Activated CD8-positive, alpha-beta memory T cell treated with anti-CD3 and anti-CD28 coated beads, Interleukin-2, amount 50 U/mL, for 48 hours (primary cell): ENCODE measurements at regions not wholly inside any gene's neighbourhood (a gene's known extent, or its start where the extent isn't known, plus 50 kb on each side); places are given as distances from the start of the nearest gene placed in this dataset.

ENCODE experiments used
- DNase-seq: peaks from one replicate; pipeline ENCODE4 v3.0.0-alpha.2; 2020

DNA sequence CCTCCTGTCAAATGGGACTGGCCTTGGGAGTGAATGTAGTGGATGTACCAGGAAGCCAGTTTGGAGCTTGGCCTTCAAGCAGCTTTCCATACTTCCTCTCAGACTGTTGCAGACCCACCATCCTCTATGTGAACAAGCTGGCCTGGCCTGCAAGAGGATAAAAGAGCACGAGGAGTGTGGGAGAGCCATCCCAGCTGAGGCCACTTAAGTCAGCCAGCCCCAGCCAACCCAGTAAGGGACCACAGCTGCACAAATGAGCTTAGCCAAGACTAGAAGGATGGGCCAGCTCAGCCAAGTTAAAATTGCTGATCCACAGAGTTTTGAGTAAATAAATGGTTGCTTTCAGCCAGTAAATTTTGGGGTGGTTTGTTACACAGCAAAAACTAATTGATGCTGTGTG, 156.9 kb upstream of the SOX4 start:
- DNase-seq, result no peak

DNA sequence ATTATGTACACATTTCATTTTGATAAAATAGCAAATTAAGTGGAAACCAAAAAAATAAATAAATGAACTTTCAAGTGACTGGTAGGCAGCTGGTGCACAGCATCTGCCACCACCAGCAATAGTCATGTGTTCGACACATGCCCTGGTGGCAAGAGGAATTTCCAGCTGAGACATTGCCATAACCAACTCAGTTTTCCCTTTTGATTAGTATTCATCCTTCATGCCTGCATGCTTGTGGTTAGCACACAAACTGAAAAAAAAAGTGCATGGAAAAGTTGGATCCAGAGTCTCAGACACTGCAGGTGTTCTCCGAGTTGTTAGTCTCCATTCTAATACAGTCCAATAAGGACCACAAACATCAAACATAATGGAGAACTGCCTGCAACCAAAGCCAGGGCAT, 156.0 kb upstream of the SOX4 start:
- DNase-seq, result no peak

DNA sequence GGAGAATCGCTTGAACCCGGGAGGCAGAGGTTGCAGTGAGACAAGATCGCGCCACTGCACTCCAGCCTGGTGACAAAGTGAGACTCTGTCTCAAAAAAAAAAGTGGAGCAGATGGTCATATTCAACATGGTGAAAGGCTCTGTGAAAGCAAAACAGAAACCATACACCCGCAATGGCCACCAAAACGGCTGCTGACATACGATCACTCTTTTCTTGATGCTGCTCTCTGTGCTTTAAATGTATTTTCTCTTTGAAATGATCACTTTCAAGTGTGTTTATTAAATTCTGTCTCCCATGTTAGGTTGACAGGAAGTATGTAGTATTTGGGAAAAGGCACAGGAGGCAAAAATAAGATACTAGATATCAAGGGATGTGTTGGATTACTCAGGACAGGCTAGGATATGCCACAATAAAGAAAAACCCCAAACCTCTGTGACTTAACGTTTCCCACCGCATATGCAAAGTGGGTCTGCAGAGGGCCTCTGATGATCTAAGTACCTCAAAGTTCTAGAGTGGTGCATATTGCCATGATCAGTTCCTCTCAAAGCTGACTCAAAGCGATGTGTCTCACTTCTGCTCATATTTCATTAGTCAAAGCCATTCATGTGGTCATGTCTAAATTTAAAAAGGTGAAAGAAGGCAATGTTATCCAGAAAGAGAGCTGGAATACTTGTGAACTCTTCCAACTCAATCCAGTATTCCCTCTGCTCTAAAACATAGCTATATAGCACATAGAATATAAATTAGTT, 155.1 kb upstream of the SOX4 start:
- DNase-seq, result peak; percentile 58

DNA sequence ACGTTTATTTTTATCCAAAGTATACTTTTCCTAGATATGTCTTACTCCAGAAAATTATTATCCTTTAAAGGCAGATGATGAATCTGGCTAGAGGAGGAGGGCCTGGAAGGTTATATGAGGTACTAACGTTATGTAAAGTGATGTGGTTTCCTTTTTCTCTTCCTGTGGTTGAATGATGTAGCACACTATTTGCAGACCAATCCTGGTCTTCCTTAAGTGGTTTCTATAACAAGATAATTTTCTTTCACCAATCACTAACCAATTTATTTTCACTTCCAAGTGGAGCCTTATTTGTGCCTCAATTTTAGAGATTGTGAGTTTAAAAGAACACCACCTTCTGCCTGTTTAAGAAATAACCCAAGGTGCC, 154.6 kb upstream of the SOX4 start:
- no peak for DNase-seq

DNA sequence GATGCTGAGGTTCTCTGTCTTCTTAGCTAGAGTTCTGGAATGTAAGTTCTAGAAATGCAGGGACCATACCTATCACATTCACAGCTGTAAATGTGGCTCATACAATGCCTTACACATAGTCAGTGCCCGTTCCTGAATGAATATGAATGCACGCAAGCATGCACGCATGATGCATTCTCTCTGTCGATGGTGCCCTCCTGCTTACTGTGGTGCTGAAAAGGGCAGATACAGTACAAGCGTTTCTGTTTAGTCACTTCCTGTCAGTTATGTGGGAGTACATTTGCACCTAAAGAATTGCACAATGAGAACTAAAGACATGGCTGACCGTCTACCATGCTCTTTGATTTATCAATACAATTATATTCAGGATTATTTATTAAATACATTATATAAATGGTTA, 152.2 kb upstream of the SOX4 start:
- DNase-seq, result no peak

DNA sequence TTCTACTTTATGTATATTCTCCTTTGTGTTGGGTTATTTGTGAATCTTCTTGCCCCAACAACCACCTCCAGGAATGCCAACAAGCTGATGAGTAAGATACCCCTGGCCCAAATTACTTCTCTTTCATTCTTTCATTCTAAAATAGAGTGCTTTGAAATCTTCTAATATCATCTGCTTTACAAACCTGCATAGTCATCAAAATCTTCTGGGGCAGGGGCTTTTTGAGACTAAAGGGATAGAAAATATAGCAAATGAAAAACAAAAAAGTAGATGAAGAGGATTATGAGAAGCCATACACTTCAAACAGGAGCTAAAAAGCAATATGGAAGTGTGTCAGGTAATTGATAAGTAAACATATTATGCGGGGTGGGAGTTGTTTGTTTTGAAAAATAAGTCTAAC, 150.7 kb upstream of the SOX4 start:
- no peak for DNase-seq

DNA sequence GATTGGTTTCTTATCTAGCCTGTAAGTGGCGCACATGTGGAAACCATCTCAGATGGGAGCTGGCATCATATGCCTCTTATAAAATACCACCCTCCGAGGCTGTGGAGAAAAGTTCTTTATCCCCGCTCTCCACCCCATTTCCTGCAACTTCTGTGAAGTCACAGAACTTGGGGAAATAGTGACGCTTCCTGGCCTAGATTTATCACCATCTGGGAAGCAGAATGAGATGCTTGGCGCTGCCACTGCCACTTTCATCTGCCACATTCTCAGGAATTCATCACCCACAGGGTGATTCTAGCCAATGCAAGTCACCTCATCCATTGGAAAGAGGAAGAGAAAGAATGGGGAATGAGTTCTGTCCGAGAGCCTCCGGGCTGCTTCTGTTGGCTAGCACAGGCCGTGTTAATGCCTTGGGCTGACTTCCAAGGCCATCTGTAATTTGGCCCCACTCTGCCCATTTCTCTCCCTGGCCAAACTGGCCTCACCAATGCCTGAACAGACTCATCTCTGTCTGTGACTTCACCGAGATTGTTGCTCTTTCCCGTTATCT, 148.8 kb upstream of the SOX4 start:
- no peak for DNase-seq

DNA sequence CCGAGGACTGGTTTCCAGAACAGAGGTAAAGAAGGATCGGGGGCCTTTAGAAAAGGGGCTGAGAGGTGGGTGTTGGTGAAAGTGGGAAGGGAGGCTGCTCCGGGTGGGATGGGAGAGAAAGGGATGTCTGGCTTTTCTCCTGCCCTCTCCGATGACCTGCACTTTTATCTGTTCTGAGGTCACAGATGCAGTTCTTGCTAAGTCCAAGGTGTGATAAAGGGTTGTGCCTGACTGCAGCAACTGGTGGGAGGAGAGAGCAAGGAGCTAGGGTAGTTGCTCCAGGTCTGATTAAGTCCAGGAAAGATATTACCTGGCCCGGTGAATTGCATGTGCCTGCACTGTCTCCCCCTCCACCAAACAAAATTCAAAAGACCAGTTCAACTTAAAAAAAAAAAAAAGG, 145.6 kb upstream of the SOX4 start:
- DNase-seq, result no peak

DNA sequence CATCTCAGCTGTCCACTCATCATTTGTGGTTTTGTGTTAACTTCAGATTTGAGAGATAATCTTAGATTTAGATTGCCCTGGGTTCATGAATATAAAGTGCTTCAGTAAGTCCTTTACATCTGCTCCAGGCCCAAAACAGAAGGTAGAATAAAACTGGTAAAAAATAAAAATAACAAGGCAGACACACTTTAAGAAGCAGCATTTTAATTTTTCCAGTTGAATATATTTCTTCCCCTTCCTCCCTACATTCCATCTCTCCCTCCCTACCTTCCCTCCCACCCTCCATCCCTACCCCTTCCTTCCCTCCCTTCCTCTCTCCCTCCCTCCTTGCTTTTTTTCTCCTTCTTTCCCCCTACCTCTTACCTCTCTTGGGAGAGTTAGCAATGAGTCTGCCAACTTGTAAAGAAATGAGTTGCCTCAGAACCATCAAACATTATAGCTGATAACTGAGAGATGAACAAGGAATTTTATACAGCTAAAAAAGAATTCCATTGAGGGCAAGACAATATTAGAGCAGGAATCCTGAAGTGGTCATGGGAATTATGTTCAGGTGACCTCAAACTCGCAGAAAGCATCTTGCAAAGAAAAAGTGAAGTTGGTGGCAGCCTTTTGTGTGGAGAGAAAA, 145.0 kb upstream of the SOX4 start:
- DNase-seq, result no peak

DNA sequence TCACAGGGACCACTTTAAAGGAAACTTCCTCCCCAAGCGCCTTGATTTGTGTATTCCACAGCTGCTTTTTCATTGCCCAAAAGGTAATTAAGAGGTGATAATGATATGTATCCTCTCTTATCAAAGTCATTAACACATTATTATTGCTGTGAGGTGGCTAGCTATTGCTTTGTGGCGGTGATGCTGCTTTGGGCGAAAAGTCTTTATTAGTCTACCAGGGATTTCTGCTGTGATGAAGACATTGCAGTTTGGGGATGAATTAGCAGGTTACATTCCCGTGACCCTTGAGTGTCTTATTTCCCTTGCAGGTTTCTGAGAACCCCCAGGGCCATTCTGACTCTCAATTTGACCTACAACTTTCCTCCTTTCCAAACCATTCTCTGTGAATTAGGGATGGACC, 143.4 kb upstream of the SOX4 start:
- DNase-seq, result no peak

DNA sequence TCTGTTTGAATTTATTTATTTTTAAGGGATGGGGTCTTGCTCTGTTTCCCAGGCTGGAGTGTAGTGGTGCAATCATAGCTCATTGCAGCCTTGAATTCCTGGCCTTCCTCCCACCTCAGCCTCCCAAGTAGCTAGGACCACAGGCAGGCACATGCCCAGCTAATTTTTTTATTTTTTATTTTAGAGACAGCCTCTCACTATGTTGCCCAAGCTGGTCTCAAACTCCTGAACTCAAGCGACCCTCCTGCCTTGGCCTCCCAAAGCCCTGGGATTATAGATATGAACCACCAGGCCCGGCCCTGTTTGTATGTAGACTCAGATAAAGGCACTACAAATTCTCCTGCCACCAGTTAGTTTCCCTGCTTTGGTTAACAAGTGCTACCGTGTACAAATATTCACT, 142.9 kb upstream of the SOX4 start:
- DNase-seq, result no peak

DNA sequence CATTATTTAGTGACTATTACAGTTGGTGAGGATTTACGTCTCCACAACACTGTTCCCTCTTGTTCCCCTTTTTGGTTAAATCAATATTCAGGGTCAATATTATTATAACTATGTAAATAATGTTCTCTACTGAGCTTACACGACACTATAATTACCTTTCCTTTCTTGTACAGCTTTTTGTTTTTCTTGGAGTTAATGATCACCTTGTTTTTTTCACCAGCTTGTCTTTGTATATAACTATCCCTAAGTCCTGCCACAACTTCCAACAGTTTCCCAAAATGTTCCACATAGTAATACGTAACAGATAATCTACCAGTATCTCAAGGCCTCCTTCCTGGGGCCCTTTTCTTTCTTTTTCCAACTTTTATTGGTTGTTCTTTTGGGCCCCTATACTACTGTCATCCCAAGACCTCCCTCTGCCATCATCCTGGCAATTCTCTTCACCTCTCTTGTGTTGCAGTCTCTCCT, 142.0 kb upstream of the SOX4 start:
- no peak for DNase-seq

DNA sequence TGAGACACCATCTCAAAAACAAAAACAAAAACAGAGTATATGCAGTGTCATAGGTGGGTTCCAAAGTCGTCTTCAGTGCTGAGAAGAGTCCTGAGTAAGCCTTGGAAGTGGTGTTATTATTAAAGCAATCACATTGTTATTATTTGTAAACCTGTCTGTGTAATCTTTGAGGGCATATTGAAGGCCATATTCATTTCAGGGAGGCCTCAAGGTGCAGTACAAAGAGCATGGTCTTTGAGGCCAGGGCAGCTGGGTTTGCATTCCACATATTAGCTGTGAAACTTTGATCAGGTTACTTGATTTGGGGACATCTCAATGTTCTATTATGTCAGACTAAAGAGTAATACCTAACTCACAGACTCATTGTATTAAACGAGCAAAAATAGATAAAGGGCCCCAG, 139.3 kb upstream of the SOX4 start:
- no peak for DNase-seq

DNA sequence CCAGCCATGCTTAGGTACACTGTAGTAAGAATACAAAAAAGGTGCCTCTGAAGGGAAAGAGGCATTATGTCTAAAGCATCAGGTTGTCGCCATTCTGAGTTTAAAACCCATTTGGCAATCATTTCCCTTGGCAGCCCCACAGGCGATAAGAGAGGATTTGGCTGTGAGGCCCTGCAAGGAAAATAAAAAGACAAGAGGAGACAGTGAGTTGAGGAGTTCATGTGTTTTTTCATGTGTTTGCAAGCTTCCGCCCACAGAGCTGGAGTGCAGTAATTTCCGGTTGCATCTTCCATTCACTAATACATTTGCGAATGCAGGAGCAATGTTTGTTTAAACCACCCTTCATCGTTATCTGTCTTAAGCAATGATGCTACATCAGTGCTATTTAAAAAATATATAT, 138.5 kb upstream of the SOX4 start:
- no peak for DNase-seq

DNA sequence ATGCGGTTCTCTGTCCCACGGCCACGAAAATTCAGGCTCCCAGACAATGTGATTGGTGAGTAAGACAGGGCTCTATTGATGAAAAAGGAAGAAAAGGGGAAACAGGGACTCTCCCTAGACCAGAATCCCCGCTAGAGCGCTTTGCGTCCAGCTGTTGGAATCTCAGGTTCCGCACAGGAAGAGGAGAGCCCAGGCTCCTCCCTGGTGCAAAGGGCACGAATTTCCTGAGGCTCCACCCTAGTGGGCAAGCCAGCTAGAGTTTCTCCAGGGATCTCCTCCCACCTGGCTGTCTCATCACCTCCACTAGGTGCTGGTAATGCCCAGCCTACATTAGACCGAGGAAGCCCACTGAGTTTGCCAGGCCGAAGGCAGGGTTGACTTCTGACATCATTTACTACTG, 135.9 kb upstream of the SOX4 start:
- no peak for DNase-seq

DNA sequence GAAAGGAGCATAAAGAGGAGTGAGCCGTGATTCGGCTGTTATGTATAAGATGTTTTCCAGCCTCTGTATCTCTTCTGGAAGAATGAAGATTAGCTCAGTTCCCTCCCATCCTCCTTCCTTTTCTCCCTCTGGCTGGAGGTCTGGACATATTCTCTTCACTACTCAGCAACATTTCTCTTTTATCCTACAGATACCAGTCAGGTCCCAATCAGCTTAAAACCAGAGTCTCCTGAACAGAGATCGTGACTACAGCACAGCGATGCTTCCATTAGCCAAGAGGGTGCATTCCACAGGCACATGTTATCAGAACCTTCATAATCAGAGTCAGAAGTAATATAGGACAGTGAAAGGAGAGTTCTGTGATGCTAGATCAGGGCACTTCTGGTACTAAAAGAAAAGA, 133.9 kb upstream of the SOX4 start:
- no peak for DNase-seq

DNA sequence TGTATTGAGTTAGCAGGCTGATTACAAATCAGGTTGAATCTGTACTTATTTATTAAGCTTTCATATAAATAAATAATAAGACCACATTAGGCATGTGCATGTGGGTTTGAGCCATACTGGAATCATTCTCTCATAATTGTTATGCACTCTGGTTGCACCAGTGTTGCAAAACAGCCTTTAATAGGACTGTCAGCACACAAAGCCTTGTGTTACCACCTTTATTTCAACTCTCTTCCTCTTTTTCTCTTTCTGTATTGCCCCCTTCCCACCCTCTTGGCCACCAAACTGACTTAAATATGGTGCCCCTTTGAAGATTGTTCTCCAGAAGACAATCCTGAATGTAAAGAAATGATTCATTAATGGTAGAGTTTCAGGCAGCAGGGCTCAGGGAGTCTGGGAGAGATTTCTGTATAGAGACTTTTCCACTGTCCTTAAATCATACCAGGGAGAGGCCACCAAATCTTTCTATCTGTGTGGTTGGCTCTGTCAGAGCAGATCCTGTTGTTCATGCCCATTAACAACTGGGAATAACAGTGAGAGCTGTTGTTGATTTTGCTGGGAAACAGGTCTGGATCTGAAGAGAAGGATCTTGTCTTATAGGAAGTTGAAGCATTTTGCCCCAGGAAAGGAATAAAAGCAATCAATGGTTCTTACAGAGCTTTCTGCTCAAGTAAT, 131.6 kb upstream of the SOX4 start:
- DNase-seq, result no peak

DNA sequence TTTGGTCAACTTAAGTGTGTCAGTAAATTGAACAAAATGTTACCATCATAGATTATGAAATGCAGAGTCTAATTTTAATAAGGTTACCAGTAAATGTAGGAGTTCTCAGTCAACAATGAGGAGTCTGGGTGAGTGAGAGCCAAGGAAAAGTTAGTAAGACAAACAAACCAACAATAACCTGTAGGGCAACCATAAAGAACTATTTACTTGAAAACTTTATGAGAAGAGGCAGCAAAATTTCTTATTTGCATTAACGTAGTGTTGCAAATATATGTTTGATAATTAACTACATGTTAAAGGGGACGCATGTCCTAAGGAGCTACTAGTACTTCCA, 131.1 kb upstream of the SOX4 start:
- no peak for DNase-seq

DNA sequence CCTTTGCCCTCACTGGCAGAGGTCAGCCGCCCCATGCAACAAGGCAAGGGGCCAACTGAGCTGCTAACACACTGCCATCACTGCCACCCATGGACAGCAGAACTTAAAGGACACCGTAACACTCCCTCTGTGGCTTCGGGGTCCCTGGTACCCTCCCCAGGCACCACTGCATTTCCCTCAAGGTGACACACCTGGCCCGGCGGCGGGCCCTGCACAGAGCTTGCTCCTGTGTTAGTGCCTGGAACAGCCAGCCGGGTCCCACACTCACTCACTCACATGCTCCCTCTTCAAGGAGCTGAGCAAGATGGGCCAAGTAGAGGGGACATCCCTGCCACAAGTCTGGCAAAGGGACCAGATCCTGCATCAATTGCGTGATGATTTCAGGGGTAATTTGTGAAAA, 126.5 kb upstream of the SOX4 start:
- no peak for DNase-seq

DNA sequence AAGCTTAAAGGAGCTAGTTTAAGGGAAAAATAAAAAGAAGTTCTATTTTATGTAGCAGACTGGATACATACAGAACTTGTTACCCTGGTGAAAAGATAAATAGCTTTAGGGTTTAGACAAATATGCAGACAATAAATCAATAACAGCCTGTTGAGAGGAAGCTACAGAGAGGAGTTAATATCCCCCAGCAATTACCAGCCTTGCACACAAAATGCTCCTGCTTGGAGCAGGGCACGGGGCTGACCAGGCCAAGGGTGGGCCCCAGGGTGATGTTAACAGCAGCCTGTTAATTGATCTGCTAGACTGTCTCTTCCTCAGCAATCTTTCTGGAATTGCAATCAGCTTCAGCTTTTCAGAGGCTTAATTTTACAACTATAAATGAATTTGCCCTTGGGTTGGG, 125.1 kb upstream of the SOX4 start:
- no peak for DNase-seq

DNA sequence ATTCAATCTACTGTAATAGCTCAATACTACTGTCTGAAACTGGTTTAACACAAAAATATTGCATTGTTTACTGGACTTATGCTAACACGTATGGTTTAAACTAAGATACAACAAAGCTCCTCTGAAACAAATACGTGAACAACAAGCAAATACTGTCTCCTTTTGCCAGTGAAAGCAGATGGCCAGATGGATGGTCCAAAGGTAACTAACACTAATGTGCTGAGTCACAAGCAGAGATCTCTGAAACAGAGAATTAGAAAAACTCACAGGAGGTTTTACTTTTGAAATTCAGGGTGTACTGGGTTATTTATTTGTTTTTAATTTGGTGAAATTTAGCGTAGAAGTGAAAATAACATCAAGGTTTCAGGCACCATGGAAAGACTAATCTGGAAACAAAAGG, 124.3 kb upstream of the SOX4 start:
- DNase-seq, result no peak

DNA sequence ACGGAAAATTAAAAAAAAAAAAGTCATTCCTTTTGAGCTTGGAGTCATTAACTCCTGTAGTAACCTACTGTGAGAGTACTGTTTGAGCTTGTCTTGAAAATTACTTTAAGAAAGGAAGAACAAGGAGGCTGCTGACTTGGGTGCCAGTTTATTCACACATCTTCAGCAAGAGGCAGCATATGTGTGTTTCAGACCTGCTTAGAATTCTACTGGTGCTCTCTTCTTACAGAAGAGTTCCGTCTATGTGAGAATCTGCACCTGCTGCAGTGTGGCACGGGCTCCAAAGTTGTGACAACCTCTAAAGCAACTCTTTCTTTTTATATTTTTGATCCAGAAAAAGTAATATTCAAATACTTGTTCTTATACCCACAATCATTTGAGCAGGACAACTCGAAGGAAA, 117.4 kb upstream of the SOX4 start:
- DNase-seq, result no peak

DNA sequence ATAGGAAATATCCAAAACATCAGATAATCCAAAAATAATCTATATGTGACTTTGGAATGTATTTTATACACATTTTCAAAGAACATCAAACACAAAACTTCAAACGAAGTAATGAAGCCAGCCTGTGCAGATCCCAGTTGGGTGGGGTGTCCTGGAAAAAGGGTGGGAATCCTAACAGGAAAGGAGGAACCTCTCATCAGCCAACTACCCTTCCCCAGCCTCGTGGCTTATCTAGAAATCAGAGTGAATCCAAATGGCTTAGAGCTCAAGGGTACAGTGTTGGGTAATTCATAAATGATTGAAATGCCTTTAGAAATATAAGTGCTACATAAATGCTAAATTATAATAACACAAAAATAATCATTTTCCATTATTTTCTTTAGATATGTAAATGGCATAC, 115.1 kb upstream of the SOX4 start:
- DNase-seq, result no peak

DNA sequence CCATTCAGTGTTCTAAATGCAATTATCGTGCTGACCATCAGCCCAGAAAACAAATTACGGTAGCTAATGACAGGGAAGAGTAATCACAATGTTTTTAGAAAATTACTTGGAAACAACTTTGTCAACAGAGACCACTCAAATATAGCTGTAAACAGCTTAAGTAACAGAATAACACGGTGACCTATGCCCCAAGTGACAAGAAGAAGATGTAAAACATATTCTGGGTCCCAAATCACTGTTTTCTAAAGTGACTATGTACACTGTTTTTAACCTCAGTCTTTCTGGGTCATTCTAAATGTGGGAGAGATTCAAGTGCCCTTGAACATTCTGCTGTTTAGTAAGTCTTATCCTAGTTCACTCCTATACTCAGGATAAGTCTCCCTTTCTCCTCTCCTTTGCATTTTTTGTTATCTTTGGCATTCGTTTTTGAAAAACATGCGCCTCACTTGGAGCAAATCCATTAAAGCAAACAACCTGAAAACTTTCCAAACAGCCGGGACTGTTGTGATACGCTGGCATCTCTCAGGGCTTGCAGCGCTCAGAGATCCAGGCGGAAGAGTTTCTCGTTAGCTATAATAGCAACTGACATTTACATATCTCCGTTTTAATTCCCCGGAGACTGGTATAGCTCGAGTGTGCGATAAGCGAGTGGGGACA, 114.5 kb upstream of the SOX4 start:
- DNase-seq, result no peak
